GM18508 (cell line): ENCODE measurements at regions not wholly inside any gene's neighbourhood (a gene's known extent, or its start where the extent isn't known, plus 50 kb on each side); places are given as distances from the start of the nearest gene placed in this dataset.

ENCODE experiments used
- ATAC-seq: cut with Tn5 transposase; IDR thresholded peaks from one replicate; pipeline ENCODE4 v1.9.1; 2021; ENCODE audit warnings: moderate number of reproducible peaks; ENCODE audit not compliant: insufficient read depth, unreplicated experiment

DNA sequence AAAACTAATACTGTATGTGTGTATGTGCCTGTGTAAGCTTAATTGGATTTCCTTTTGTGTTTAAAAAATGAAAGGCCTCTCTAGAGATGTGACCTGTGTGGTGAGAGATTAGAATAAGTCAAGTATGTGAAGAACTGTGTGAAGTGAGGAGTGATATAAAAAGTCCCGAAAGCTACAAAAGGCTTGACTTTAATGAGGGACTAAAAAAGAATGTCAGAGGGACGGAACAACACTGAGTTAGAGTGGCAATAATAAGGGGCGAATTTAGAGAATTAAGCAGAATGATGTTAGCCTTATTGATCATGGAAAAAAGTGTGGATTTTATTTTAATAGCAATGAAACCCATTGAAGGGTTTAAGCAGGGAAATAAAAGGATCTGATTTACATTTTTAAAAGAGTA is 1281.2 kb upstream of the ADGRB3 start:
- ATAC-seq: no peak

DNA sequence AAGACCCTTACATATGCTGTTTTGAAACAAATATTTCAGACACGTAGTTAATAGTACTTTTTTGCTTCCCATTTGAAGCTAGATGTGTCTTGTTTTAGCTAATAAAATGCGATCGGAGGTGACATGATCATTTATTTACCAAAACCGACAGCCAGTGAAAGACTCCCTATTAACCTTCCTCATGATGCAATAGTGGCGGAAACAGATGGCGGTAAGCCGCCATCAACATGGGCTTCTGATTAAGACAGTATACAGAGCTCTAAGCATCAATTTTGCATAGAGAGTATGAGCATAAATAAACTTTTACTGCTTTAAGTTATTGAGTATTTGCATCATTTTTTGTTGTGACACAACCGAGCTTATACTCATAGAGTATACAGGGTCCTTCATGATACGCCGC is 1282.4 kb upstream of the ADGRB3 start:
- ATAC-seq: no peak

DNA sequence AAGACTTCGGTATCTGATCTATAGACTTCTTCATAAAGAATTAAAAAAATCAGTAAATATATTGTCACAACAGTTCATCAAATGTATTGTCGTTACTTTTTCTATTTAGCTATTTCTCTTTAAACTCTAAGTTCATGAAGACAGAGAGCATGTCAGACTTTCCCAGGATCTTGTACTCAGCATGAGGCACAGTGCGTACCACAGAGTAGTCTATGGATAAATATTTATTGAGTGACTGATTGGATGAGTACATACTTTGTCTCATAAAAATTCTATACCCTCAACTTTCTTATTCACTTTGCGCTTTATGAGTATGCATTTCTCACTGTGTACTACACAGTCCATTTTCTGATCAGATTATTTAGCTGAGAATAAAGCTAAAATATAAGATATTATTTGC is 1284.4 kb upstream of the ADGRB3 start:
- no peak for ATAC-seq

DNA sequence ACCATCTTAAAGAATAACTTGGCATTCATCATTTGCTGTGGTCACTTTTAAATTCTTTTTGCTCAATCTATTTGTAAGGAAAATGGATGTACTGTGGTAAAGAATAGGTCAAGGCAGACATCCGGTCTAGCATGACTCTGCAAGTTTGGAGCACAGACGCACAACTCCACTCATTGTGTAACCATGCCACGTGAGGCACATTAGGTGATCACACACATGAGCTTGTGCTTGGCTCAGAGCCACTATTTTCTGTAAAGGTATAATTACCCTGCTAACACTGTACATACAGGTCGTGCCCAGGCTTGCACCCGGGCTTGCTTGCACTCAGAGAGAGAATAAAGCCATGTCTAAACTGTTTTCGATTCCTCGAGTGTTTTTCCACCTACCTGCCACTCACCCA is 1289.1 kb upstream of the ADGRB3 start:
- ATAC-seq: no peak

DNA sequence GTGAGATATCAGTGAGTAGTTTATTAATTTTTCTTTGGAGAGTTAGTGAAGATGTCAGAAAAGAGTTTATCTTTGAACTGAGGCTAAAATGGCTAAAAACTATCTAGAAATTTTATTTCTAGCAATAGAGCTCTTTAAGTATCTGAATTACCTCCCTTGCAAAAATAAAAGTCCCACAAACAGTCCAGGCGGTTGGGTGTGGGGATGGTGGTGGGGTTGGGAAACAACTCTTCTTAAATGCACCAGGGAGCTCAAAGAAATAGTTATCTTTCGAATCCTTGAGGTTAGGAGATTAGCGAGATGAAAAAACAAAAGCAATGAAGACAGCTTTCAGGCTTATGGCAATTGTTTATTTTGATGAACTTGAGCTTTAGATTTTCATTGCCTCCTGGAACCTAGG is 1299.1 kb upstream of the ADGRB3 start:
- ATAC-seq: no peak

DNA sequence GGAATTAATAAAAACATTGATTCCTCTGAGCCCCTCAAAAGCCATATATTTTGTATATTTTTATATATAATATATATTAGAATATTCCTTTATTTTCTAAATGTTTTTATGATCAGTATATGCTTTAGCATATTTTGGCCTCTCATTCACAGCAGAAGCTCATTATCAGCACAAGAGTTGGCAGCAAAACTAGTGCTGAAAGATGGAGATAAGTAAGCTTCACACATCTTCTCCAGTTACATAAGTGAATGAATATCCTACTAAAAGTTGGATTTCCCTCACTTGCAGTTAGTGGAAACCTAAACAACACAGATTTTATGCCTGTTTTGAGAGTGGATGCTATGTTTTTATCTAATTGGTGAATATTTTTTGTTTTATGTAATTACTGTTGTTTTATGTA is 1303.8 kb upstream of the ADGRB3 start:
- ATAC-seq: no peak

DNA sequence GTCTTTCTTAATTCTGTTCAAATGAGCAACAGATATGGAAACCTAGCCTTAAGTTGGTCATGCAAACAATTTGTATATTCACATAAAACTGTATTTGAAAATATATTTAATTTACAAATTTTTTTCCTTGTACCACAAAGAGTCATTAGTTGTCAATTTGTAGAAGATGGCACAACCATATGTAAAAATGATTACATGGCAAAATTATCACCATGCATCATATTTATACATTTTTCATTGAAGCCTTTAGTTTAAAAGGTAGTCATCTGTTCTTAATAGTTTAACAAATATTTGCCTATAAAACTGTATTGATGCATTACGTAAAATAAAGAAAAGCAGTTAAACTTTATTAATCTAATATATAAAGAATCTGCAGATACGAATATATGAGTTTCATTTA is 1306.8 kb upstream of the ADGRB3 start:
- no peak for ATAC-seq

DNA sequence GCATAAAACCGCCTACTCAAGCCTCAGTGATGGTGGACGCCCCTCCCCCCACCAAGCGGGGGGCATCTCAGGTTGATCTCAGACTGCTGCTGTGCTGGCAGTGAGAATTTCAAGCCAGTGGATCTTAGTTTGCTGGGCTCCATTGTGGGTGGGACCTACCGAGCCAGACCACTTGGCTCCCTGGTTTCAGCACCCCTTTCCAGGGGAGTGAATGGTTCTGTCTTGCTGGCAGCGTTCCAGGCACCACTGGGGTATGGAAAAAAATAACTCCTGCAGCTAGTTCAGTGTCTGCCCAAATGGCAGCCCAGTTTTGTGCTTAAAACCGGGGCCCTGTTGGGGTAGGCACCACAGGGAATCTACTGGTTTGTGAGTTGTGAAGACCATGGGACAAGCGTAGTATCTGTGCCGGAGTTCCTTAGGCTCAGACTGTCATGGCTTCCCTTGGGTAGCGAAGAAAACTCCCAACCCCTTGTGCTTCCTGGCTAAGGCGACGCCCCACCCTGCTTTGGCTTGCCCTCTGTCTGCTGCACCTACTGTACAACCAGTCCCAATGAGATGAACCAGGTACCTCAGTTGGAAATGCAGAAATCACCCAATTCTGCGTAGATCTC is 1334.5 kb upstream of the ADGRB3 start:
- ATAC-seq: no peak

DNA sequence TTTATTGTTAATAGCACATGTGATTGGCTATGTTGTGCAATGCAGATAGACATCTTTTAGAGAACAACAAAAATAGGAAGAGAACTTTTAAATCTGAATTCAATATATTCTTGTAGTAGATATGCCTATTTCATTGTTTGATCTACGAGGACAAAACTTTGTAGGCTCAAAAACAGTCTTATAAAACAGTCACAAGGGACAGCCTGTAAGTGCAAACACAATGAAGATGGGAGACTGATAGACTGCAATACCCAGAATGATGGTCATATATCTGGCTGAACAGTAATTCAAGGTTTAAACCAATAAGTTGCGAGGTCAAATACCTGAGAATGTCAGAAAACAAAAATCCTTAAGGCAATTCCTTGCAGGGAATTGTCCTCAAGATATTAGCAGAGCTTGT is 1342.9 kb upstream of the ADGRB3 start:
- no peak for ATAC-seq

DNA sequence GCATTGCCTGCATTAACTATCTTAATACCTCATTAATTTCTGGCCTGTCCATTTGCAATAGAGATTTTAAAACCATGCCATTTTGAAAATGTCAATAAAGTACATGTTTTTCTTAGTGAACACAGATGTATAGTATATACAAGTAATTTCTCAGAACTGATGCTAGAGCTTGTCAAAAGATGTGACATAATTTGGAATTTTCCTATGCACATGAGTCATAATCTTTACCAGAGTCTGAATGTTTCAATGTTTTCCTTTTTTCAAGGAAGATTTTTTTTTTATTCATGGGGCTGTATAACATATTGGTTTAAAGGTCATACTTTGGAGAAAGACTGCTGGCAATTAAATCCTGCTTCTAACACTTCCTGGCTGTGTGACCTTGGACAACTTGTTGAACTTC is 1347.5 kb upstream of the ADGRB3 start:
- no peak for ATAC-seq

DNA sequence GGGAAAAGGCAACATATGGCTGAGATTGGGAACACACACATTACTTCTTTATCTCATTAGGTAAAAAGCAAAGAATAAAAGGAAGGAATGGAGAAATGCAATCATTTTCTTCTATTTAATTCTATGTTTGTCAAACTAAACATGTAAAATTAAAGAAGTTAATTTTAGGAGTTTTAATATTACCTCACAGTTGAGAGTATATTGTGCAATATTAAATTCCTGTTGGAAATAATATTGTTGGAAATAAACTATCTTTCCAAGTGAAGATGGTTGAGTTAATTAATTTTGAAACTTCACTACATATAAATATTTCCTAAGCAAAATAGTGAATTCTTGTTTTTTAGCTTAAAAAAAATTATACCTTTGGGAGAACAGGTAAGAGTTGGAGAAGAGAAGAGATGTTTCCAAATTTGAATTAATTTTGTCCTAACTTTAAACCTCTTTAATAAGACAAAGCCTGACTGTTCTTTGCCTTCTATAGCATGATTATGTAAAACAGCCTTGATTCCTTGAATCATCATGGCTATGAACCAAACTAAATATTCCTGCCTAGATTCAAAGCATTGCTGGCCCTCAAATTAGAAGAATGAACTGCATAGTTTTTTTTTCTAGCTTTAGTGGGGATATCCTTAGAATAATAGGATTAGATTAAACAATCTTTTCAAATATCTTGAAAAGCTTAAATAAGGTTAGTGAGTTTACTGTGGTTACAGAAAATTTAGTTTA is 1349.1 kb upstream of the ADGRB3 start:
- no peak for ATAC-seq

DNA sequence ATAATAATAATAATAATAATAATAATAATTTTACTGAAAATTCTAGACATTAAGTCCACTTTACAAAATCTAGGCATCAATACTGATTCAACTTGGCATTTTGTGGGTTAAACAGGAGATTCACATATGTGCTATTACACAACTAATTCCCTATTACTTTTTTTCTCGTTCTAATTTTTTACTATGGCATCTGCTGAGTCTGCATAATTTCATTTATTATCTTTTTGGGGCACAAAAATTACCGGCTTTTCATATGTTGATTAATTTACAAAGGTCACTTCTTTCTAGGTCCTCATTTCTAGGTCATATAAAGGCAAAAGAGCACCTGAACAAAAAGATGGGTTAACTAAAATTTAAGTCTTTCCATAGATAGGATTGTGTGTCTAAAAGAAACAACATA is 1357.8 kb upstream of the ADGRB3 start:
- ATAC-seq: no peak

DNA sequence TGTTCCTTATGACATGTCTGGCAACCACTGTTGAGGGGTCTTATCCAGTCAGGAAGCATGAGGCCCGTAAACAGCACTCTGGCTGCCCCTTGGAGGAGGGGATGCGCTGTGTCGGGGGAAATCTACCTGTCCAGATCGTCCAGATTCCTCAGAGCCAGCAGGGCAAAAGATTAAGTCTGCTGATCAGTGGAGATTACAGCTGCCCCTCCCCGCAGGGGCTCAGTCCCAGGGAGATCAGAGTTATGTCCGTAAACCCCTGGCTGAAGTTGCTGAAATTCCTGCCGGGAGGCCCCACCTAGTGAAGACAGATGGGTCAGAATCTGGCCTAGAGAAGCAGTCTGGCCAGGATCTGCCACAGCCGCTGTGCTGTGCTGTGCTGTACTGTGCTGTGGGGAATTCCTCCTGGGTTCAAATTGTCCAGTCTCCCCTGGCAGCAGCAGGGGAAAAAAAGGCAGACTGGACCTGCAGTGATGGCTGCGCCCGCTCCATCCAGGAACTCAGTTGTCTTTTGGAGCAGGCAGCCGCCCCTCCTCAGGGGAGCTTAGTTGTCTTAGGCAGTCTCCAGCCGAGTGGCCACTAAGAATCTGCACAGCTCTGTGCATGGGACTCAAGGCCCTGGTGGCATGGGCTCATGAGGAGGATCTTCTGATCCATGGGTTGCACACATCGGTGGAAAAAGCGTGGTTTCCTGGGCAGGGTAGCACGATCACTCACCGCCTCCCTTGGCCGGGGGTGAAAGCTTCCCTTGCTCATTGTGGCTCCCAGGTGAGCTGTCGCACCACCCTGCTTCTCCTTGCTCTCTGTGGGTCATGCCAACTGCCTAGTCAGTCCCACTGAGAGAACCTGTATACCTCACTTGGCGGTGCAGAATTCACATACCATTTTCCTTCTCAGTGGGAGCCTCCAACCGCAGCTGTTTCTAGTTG is 1368.8 kb upstream of the ADGRB3 start:
- no peak for ATAC-seq

DNA sequence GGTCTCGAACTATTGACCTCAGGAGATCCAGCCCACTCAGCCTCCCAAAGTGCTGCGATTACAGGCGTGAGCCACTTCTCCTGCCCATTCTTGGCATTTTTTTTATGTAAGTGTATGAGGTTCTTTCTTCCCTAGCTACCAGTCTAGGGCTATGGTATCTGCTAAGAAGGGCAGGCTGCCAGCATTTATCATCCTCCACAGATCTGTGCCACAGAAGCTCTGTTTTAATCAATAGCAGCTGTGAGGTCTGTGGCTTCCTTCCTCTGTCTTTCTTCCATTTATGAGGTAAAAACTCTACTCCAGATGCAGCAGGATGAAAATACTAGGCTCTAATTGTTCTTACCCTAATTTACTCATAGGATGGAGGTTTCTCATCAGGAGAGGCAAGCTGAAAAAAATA is 1382.4 kb upstream of the ADGRB3 start:
- no peak for ATAC-seq

DNA sequence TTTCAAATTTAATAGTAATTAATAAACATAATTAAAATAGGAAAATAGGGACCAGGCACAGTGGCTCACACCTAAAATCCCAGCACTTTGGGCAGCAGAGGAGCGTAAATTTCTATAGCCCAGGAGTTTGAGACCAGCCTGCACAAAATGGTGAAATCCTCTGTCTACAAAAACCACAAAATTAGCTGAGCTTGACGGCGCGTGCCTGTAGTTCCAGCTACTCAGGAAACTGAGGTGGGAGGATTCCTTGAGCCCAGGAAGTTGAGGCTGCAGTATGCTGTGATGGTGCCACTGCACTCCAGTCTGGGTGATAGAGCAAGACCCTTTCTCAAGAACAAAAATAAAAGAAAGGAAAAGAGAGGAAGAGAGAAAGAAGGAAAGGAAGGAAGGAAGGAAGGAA is 1387.0 kb upstream of the ADGRB3 start:
- no peak for ATAC-seq

DNA sequence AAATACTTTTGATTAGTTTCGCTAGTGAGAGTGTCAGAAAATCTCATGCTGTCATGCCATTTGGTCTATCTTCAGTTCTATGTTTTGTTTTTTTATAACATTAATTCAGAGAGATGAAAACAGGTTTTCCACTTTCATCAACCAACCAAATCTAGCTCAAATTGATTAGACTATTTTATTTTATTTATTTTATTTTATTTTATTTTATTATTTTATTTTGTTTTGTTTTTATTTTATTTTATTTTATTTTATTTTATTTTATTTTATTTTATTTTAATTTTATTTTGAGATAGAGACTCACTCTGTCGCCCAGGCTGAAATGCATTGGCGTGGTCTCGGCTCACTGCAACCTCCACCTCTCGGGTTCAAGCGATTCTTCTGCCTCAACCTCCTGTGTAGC is 1391.0 kb upstream of the ADGRB3 start:
- no peak for ATAC-seq

DNA sequence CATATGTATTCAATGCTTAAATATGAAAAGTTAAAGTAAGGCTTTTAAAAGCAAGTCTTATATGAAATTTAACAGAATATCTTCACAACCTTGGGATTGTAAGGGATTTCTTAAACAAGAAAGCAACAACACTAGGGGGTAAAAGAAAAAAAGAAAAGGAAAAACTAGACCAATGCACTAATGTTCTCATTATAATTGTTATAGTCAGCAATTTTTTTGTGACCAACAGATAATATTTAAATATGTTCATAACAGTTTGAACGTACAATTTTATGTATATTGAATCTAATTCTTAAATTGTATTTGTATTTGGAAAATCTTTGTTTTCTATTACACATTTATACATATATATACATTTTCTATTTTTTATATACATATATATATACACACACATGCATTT is 1397.8 kb upstream of the ADGRB3 start:
- no peak for ATAC-seq

DNA sequence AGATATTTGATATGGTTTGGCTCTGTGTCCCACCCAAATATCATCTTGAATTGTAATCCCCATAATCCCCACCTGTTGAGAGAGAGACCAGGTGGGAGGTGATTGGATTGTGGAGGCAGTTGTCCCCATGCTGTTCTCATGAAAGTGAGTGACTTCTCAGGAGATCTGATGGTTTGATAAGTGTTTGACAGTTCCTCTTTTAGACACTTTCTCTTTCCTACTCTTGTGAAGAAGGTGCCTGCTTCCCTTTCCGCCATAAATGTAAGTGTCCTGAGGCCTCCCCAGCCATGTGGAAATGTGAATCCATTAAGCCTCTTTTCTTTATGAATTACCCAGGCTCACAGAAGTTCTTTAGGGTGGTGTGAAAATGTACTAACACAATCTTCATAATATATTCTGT is 1404.0 kb upstream of the ADGRB3 start:
- no peak for ATAC-seq

DNA sequence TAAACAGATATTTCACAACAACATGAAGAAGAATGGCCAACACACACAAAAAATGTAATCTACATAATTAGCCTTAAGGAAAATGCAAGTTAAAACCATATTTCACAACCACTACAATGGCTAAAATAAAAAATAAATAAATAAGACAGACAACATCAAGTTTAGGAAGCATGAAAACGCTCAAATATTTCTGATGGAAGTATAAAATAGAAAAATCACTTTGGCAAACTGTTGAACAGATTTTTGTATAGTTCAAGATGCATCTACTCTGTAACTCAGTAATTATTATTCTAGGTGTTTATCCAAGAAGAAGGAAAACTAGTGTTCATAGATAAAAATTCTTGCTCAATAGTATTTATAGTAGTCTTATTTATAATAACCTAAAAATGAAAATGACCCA is 1410.1 kb upstream of the ADGRB3 start:
- no peak for ATAC-seq

DNA sequence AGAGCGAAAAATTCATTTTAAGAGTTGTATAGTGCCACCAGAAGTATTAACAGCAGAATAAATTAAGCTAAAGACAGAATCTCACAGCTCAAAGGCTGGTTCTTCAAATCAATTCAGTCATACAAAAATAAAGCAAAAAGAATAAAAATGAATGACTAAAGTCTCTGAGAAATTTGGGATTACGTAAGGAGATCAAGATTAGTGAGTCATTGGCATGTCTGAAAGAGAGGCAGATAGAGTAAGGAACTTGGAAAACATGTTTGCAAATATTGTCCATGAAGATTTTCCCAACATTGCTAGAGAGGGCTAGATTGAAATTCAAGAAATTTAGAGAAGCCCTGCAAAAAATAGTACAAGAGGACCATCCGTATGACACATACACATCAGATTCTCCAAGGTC is 1413.9 kb upstream of the ADGRB3 start:
- no peak for ATAC-seq

DNA sequence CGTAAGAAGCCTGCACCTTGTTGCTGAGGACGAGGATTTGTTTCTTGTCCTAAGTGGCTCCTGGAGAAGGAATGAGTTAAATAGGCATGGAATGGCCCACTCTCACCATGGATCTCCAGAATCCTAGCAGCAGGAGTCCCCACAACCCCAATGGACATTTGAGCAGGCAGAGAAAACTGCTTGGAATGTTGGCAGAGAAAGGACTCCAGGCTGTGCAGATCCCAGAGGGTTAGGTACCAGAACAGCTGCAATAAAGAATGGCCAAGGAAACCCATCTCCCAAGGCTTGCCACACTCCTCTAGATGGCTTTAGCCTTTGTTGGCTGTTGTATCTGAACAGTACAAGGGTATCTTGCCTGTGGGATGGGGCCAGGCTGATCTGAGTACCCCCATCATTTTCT is 1415.7 kb upstream of the ADGRB3 start:
- no peak for ATAC-seq
